ENCODE measurements at regions not wholly inside any gene's neighbourhood (a gene's known extent, or its start where the extent isn't known, plus 50 kb on each side); places are given as distances from the start of the nearest gene placed in this dataset.

DNA sequence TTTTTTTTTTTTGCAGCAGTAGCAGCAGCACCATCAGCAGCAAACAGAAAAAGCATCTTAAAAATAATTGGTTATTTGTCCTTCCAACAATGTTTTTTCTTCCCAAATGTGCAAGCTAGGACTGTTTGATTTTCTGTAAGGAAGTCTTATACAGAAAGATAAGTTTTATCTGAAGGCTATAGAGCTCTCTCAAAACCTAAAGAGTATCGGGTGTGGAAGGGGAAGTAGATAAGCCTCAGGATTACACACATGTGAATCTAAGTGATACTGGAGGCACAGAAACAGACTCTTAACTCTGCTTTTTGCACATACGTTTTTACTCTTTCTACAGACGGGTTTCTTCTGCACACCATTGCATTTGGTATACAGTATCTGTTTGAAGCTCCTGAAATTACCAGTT is 184.4 kb upstream of the FTMT start:
- Histone ChIP-seq H3K36me3 (no peaks in the 10 kb centered on the region), H3K9me3 (no peaks in the 10 kb centered on the region), H3K4me1 (no peaks in the 10 kb centered on the region), H3K27ac (no peak overlapping the region), H3K4me3 (replicated peaks in 1 of 3) (no peak overlapping the region), H3K27me3 (no peaks in the 10 kb centered on the region)
- 76 to 85% methylated on average over 3 of the region's 3 CpGs for WGBS, 2 donors
- TF ChIP-seq CTCF (IDR thresholded peaks at IDR 0.05) (no peak), POLR2A (IDR thresholded peaks at IDR 0.05) (no peak)
- intact Hi-C loops (cut with DNase I) = no loop called here
- DNase-seq = no peak

GRCh38 chr5:121668635-121669034 is 183.0 kb upstream of the FTMT start:
- no peak overlapping the region for H3K4me3 ChIP-seq (replicated peaks in 1 of 3)
- H3K4me1 ChIP-seq = no peaks in the 10 kb centered on the region
- 51 to 75% methylated on average over 1 of the region's 1 CpG for WGBS, 2 donors
- H3K27me3 ChIP-seq = no peaks in the 10 kb centered on the region
- no peaks in the 10 kb centered on the region for H3K36me3 ChIP-seq
- TF ChIP-seq POLR2A (IDR thresholded peaks at IDR 0.05) (no peak), CTCF (IDR thresholded peaks at IDR 0.05) (no peak)
- DNase-seq = no peak
- intact Hi-C loops (cut with DNase I) = no loop called here
- H3K27ac ChIP-seq = no peak overlapping the region
- H3K9me3 ChIP-seq = no peaks in the 10 kb centered on the region

DNA sequence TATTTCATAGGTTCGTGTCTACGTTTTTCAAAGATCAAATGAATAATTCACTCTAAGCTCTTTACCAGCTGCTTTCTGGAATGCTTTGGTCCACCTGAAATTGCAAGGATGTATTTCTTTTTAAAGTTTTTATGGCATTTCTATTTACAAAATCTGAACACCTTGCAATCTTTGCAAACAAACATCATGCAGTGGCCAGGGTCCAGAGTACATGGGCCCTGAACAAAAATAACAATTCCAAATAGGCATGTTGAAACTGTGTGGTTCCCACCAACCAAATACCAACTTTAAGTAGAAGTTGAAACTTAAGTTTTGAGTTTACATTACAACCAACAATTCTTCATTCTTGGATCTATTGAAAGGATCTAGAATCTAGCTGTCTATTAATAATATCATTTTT is 180.1 kb upstream of the FTMT start:
- no peak for TF ChIP-seq POLR2A (IDR thresholded peaks at IDR 0.05)
- no peak for TF ChIP-seq CTCF (IDR thresholded peaks at IDR 0.05)
- WGBS, 2 donors = 80 to 87% methylated on average over 2 of the region's 2 CpGs
- intact Hi-C loops (cut with DNase I) = no loop called here
- Histone ChIP-seq H3K27ac (no peak overlapping the region), H3K27me3 (no peaks in the 10 kb centered on the region), H3K9me3 (no peaks in the 10 kb centered on the region), H3K36me3 (no peaks in the 10 kb centered on the region), H3K4me1 (no peaks in the 10 kb centered on the region), H3K4me3 (replicated peaks in 1 of 3) (no peak overlapping the region)
- DNase-seq = no peak

GRCh38 chr5:121675924-121676323 is 175.8 kb upstream of the FTMT start:
- Histone ChIP-seq H3K4me3 (replicated peaks in 1 of 3) (no peak overlapping the region), H3K27me3 (no peaks in the 10 kb centered on the region), H3K36me3 (no peaks in the 10 kb centered on the region), H3K9me3 (no peaks in the 10 kb centered on the region), H3K27ac (no peak overlapping the region), H3K4me1 (no peaks in the 10 kb centered on the region)
- no peak for TF ChIP-seq CTCF (IDR thresholded peaks at IDR 0.05)
- TF ChIP-seq POLR2A (IDR thresholded peaks at IDR 0.05) = no peak
- intact Hi-C loops (cut with DNase I) = no loop called here
- WGBS, 2 donors = 65 to 84% methylated on average over 2 of the region's 2 CpGs
- DNase-seq = no peak

- Histone ChIP-seq H3K9me3 (no peaks in the 10 kb centered on the region), H3K4me3 (replicated peaks in 1 of 3) (no peak overlapping the region), H3K27ac (no peak overlapping the region), H3K36me3 (no peaks in the 10 kb centered on the region), H3K4me1 (no peaks in the 10 kb centered on the region), H3K27me3 (no peaks in the 10 kb centered on the region)
- TF ChIP-seq POLR2A (IDR thresholded peaks at IDR 0.05) = no peak
- no peak for TF ChIP-seq CTCF (IDR thresholded peaks at IDR 0.05)
- 92% methylated on average over 6 of the region's 6 CpGs for WGBS, 2 donors
- no peak for DNase-seq
- intact Hi-C loops (cut with DNase I) = no loop called here
Observed at GRCh38 chr5:121681229-121681855, 170.3 kb upstream of the FTMT start.

Data from thyroid gland (tissue), 4 donors.